Choroid plexus epithelial cell (primary cell): ENCODE measurements at regions not wholly inside any gene's neighbourhood (a gene's known extent, or its start where the extent isn't known, plus 50 kb on each side); places are given as distances from the start of the nearest gene placed in this dataset.

Experiments used
- DNase-seq: peaks from one replicate; pipeline ENCODE4 v3.0.0-alpha.2; 2010; ENCODE audit warnings: low read depth
- H3K4me3 ChIP-seq: 2 replicates; pipeline ENCODE4 v1.5.1; 2011; ENCODE audit warnings: low read depth, mild to moderate bottlenecking, control low read depth, low read length, moderate library complexity
- CTCF ChIP-seq: conservative IDR thresholded peaks from 2 replicates; pipeline ENCODE4 v1.5.1; 2011; ENCODE audit warnings: low read depth, mild to moderate bottlenecking, control low read depth, inconsistent platforms, low read length, moderate library complexity

GRCh38 chr5:51968756-51969155, 585.5 kb downstream of the ISL1 start:
- H3K4me3 ChIP-seq = no peak overlapping the region
- no peak for DNase-seq
- no peak for TF ChIP-seq CTCF

- H3K4me3 ChIP-seq = no peak overlapping the region
- TF ChIP-seq CTCF = no peak
- DNase-seq = no peak
These were observed 591.6 kb downstream of the ISL1 start for GRCh38 chr5:51974834-51975233.

- no peak for TF ChIP-seq CTCF
- no peak for DNase-seq
- H3K4me3 ChIP-seq = no peak overlapping the region
These were observed 593.8 kb downstream of the ISL1 start for GRCh38 chr5:51977014-51977413.

- H3K4me3 ChIP-seq = no peak overlapping the region
- no peak for DNase-seq
- TF ChIP-seq CTCF = no peak
These were observed 599.9 kb downstream of the ISL1 start for GRCh38 chr5:51983161-51983560.

- TF ChIP-seq CTCF = no peak
- no peak for DNase-seq
- no peak overlapping the region for H3K4me3 ChIP-seq
These were observed 603.5 kb downstream of the ISL1 start for GRCh38 chr5:51986733-51987132.

GRCh38 chr5:51987239-51987638, 604.0 kb downstream of the ISL1 start:
- TF ChIP-seq CTCF = no peak
- H3K4me3 ChIP-seq = no peak overlapping the region

GRCh38 chr5:51987669-51988209, 604.5 kb downstream of the ISL1 start:
- TF ChIP-seq CTCF = no peak
- H3K4me3 ChIP-seq = no peak overlapping the region
- DNase-seq = no peak

More at GRCh38 chr5:51987239-51987638, 604.0 kb downstream of the ISL1 start:
- no peak for DNase-seq
